Stimulated activated naive CD8-positive, alpha-beta T cell treated with anti-CD3 and anti-CD28 coated beads, Interleukin-15, amount 100 ng/mL, for 72 hours (primary cell): ENCODE measurements at regions not wholly inside any gene's neighbourhood (a gene's known extent, or its start where the extent isn't known, plus 50 kb on each side); places are given as distances from the start of the nearest gene placed in this dataset.

ENCODE experiments used
- ATAC-seq: fragments of 150-1000 bp; cut with Tn5 transposase; 2 replicates; pipeline ENCODE4 v1.10.0; 2021; ENCODE audit warnings: mild to moderate bottlenecking, moderate library complexity
- DNase-seq, 2 donors: peaks; one replicate each; pipeline ENCODE4 v3.0.0; 2021 to 2022
- H3K27ac Mint-ChIP-seq, 2 donors: one replicate each; pipeline ENCODE4 v1.8.0; 2022; ENCODE audit warnings: mild to moderate bottlenecking in 2 of 2, mixed read lengths in 2 of 2, moderate library complexity in 2 of 2
- H3K27me3 Mint-ChIP-seq: one replicate; pipeline ENCODE4 v1.8.0; 2022; ENCODE audit warnings: mixed read lengths
- H3K4me1 Mint-ChIP-seq: one replicate; pipeline ENCODE4 v1.8.0; 2022; ENCODE audit warnings: mild to moderate bottlenecking, mixed read lengths
- H3K4me3 Mint-ChIP-seq, 2 donors: one replicate each; pipeline ENCODE4 v1.8.0; 2022; ENCODE audit warnings: mild to moderate bottlenecking in 2 of 2, mixed read lengths in 2 of 2, moderate library complexity in 1 of 2
- H3K9me3 Mint-ChIP-seq, 2 donors: one replicate each; pipeline ENCODE4 v1.8.0; 2022; ENCODE audit warnings: mixed read lengths in 2 of 2

GRCh38 chr3:111324645-111325044, 217.4 kb upstream of the CD96 start:
- ATAC-seq (peak; percentile 80), DNase-seq (no peak)
- peak overlapping the region; percentile 41 to 43 for H3K27ac Mint-ChIP-seq
- peaks cover 43% of the 10 kb centered on the region for H3K4me1 Mint-ChIP-seq
- no peaks in the 10 kb centered on the region for H3K27me3 Mint-ChIP-seq
- peak overlapping the region; percentile 45 to 63 for H3K4me3 Mint-ChIP-seq
- no peaks in the 10 kb centered on the region for H3K9me3 Mint-ChIP-seq

- Mint-ChIP-seq H3K4me1 (peaks cover 43% of the 10 kb centered on the region), H3K27ac (no peak overlapping the region), H3K4me3 (peak overlapping the region in 1 of 2 donors; percentile 63), H3K27me3 (no peaks in the 10 kb centered on the region), H3K9me3 (no peaks in the 10 kb centered on the region)
- ATAC-seq, result no peak
- DNase-seq, result no peak
Measured at GRCh38 chr3:111325160-111325718, 216.8 kb upstream of the CD96 start.

DNA sequence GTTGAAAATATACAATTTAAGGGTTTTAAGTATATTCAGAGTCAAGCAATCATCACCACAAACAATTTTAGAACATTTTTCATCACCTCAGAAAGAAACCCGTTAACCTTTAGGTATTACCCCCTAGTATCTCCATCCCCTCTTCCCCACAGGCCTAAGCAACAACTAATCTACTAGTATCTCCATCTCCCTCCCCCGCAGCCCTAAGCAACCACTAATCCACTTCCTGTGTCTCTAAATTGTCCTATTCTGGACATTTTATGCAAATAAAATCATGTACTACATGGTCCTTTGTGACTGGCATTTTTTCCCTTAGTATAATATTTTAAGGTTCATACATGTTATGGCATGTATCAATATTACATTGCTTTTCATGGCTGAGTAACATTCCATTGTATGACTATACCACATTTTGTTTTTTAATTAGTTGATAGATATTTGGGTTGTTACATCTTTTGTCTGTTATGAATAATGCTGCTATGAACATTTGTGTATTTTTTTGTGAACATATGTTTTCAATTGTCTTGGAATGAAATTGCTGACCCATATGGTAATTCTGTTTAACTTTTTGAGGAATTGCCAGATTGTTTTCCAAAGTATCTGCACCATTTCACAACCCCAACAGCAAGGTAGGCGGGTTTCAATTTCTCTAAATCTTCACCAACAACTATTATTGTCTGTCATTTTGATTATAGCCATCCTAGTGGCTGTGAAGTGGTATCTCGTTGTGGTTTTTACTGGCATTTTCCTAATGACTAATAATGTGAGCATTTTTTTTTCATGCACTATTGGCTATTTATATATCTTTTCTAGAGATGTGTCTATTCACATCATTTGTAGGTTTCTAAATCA, 215.6 kb upstream of the CD96 start:
- Mint-ChIP-seq H3K4me3 (peak overlapping the region in 1 of 2 donors; percentile 17), H3K27me3 (no peaks in the 10 kb centered on the region), H3K9me3 (no peaks in the 10 kb centered on the region), H3K27ac (peak overlapping the region in 1 of 2 donors; percentile 59), H3K4me1 (peaks cover 43% of the 10 kb centered on the region)
- ATAC-seq (peak; percentile 81), DNase-seq (peak in 1 of 2 donors; percentile 35)

GRCh38 chr3:111331306-111331705, 210.7 kb upstream of the CD96 start:
- Mint-ChIP-seq H3K27ac (no peak overlapping the region), H3K27me3 (no peaks in the 10 kb centered on the region), H3K9me3 (no peaks in the 10 kb centered on the region), H3K4me1 (peaks cover 24% of the 10 kb centered on the region), H3K4me3 (no peak overlapping the region)
- no peak for ATAC-seq
- DNase-seq, result no peak

DNA sequence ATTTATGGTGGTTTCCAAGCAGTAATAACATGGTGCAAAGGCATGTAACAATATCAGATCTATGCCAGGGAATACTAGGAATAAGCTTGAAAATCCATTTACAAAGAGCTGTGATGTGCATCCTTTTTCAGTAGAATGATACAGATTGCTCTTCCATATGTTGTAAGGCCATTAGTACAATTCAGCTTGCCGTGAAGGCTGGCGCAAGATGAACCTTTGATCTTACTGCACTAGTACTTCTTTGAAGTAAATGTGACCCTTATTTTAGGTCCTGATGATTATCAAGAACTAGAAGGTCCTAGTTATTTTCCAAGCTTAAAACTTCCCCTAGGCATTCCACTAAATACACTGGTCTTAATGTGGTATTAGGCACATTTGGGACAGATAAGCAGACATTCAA, 210.1 kb upstream of the CD96 start:
- no peaks in the 10 kb centered on the region for H3K27me3 Mint-ChIP-seq
- H3K4me3 Mint-ChIP-seq, result no peak overlapping the region
- no peaks in the 10 kb centered on the region for H3K9me3 Mint-ChIP-seq
- H3K27ac Mint-ChIP-seq, result no peak overlapping the region
- H3K4me1 Mint-ChIP-seq, result peaks cover 25% of the 10 kb centered on the region
- DNase-seq, result no peak
- no peak for ATAC-seq

GRCh38 chr3:111332488-111333080, 209.4 kb upstream of the CD96 start:
- no peak overlapping the region for H3K4me3 Mint-ChIP-seq
- no peak overlapping the region for H3K27ac Mint-ChIP-seq
- DNase-seq (no peak), ATAC-seq (no peak)
- H3K4me1 Mint-ChIP-seq, result peaks cover 30% of the 10 kb centered on the region
- no peaks in the 10 kb centered on the region for H3K27me3 Mint-ChIP-seq
- H3K9me3 Mint-ChIP-seq, result no peaks in the 10 kb centered on the region

DNA sequence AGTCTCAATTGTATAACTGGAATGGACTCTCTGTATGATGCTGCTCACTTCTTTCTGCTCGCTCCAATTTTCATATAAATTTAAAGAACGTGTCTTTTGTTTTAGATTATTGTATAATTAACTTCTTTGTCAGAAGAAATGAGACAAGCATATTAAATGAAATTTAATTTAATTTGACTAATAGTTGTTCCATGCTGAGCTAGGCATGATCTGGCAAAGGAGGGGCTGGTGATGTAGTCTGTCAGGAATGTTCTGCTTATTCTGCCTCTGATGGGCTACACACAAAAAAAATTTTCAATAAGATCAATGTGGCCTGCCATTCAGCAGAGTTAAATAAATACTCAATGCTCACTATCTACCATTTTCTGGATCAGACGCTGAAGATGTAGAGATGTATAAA, 208.4 kb upstream of the CD96 start:
- DNase-seq (no peak), ATAC-seq (no peak)
- peaks cover 38% of the 10 kb centered on the region for H3K4me1 Mint-ChIP-seq
- H3K27me3 Mint-ChIP-seq, result no peaks in the 10 kb centered on the region
- no peak overlapping the region for H3K27ac Mint-ChIP-seq
- no peaks in the 10 kb centered on the region for H3K9me3 Mint-ChIP-seq
- H3K4me3 Mint-ChIP-seq, result no peak overlapping the region

DNA sequence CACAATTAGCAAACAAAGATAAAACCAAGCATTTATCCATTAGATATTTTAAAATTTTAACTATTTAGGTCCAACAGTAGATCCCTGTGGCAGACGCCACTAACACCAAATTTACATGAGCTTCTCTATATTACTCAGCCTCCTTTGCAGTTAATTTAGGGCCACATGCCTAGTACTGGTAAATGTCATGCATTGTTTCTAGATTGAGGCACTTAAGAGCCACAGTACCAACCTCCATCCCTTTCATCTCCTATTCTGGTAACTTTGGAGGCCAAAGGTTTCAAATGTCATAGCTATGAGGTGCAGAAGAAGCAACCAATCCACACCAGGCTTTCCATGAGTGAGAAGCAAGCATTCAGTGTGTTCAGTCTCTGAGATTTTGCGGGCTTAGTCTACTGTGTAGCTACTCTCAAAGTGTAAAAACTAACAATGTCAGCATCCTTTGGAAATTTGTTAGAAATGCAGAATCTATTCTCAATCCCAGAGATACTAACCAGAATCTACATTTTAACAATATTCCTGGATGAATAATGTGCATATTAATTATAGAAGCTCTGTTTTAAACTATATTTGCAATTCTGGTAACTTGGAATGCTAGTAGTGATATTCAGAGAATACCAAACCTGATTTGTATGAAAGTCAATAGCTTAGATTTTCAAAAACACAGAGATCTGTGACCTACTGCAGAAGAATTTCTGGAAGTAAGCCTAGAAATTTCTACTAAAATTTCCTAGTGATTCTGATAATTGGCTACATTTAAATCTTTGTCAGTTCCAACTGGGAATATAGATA, 206.3 kb upstream of the CD96 start:
- peak; percentile 90 for ATAC-seq
- H3K9me3 Mint-ChIP-seq, result peaks cover 7 to 8% of the 10 kb centered on the region in 2 donors
- H3K4me3 Mint-ChIP-seq, result no peak overlapping the region
- no peak for DNase-seq
- peaks cover 38% of the 10 kb centered on the region for H3K4me1 Mint-ChIP-seq
- H3K27me3 Mint-ChIP-seq, result no peaks in the 10 kb centered on the region
- no peak overlapping the region for H3K27ac Mint-ChIP-seq

DNA sequence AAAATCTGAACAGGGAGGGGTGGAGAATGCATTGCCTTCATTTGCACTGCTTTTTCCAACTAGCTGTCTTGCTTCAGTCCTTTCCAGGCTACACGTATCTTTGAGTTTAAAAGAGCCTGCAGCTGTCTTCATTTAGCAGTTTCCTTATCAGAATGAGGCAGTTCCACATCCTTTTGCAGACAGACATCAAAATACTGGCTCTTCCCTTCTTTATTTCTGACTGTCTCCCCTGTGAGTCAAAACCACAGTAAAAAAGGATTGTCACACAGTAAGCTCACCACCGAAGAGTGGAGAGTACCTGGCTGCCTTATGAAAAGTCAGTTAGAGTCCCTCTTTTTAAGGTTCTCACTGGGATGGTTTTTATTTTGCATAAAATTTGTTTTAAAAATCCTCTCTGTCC, 205.5 kb upstream of the CD96 start:
- Mint-ChIP-seq H3K9me3 (peaks cover 11 to 15% of the 10 kb centered on the region in 2 donors), H3K27ac (no peak overlapping the region), H3K27me3 (no peaks in the 10 kb centered on the region), H3K4me1 (peaks cover 38% of the 10 kb centered on the region), H3K4me3 (peak overlapping the region; percentile 13 to 18)
- ATAC-seq (peak; percentile 80), DNase-seq (peak in 1 of 2 donors; percentile 17)

- Mint-ChIP-seq H3K4me1 (peaks cover 30% of the 10 kb centered on the region), H3K27me3 (no peaks in the 10 kb centered on the region), H3K9me3 (peaks cover 21 to 23% of the 10 kb centered on the region in 2 donors), H3K4me3 (no peak overlapping the region), H3K27ac (no peak overlapping the region)
- ATAC-seq (no peak), DNase-seq (peak in 1 of 2 donors; percentile 17)
Measured at GRCh38 chr3:111338059-111338698, 203.8 kb upstream of the CD96 start.

DNA sequence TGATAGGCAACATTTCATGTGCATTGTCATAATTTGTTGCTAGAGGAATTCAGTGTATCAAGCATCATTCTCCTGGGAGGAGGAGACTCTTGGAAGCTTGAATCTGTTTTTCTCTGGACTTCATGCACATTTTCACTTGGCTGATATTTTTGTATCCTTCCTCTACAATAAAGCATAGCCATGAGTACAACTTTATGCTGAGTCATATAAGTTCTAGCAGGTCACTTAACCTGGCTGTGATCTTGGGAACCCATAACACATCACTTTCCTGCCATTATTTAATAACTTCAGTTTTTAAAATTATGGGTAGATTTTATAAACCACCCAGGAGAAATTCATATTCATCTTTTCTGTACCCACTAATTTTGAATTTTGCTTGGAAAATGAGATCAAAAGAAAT, 203.0 kb upstream of the CD96 start:
- no peaks in the 10 kb centered on the region for H3K27me3 Mint-ChIP-seq

DNA sequence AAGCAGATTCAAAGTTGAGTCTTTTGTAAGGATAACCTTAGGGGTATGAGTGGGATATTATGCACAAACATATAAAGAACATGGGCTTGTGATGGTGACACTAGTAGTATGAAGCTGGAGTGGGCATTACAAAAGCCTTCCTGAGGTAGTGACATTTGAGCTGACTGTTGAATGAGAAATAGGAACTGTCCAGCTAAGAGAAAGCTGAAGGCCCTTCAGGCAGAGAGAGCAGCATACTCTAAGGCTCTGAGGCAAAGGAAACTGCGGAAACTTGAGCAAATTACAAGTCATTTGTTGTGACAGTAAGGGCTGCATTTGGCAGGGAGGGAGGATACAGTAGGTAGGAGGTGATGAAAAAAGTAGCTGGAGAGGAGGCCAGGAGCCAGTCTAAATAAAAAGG, 190.7 kb upstream of the CD96 start:
- DNase-seq (no peak), ATAC-seq (no peak)
- H3K4me3 Mint-ChIP-seq, result no peak overlapping the region
- H3K4me1 Mint-ChIP-seq, result no peaks in the 10 kb centered on the region
- no peaks in the 10 kb centered on the region for H3K27me3 Mint-ChIP-seq
- H3K27ac Mint-ChIP-seq, result no peak overlapping the region
- peaks cover 21 to 22% of the 10 kb centered on the region in 2 donors for H3K9me3 Mint-ChIP-seq

More for the DNA sequence above, 203.0 kb upstream of the CD96 start:
- Mint-ChIP-seq H3K4me1 (peaks cover 25% of the 10 kb centered on the region), H3K9me3 (peaks cover 21 to 23% of the 10 kb centered on the region in 2 donors), H3K4me3 (no peak overlapping the region), H3K27ac (no peak overlapping the region)
- ATAC-seq (no peak), DNase-seq (no peak)

DNA sequence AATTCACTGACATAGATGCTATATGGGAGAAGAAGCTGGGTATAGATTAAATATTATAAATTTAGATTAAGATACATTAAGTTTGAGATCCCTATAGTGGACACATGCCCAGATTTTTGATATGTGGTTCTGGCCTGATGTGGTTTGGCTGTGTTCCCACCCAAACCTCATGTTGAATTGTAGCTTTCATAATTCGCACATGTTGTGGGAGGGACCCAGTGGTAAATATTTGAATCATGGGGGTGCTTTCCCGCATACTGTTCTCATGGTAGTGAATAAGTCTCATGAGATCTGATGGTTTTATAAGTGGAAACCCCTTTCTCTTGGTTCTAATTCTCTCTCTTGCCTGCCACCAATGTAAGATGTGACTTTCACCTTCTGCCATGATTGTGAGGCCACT, 189.4 kb upstream of the CD96 start:
- Mint-ChIP-seq H3K4me3 (no peak overlapping the region), H3K27ac (no peak overlapping the region)
- ATAC-seq, result no peak

DNA sequence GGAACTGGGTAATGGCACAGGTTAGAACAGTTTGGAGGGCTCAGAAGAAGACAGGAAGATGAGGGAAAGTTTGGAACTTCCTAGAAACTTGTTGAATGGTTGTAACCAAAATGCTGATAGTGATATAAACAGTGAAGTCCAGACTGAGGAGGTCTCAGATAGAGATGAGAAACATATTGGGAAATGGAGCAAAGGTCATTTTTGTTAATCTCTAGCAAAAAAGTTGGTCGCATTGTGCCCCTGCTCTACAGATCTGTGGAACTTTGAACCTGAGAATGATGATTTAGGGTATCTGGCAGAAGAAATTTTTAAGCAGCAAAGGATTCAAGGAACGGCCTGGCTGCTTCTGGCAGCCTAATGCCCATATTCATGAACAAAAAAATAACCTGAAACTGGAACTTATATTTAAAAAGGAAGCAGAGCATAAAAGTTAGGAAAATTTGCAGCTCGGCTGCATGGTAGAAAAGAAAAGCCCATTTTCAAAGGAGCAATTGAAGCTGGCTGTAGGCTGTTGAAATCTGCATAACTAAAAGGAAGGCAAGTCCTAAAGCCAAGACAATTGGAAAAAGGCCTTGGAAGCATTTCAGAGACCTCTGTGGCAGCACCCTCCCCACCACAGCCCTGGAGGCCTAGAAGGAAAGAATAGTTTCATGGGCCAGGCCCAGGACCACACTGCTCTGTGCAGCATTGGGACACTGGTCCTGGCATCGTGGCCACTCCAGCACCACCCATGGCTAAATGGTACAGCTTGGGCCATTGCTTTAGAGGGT, 182.6 kb upstream of the CD96 start:
- ATAC-seq (no peak), DNase-seq (no peak)
- Mint-ChIP-seq H3K4me1 (no peaks in the 10 kb centered on the region), H3K9me3 (peaks cover 19 to 20% of the 10 kb centered on the region in 2 donors), H3K27me3 (no peaks in the 10 kb centered on the region), H3K4me3 (no peak overlapping the region), H3K27ac (no peak overlapping the region)

More for the DNA sequence above, 189.4 kb upstream of the CD96 start:
- no peak for DNase-seq
- peaks cover 25 to 27% of the 10 kb centered on the region in 2 donors for H3K9me3 Mint-ChIP-seq
- no peaks in the 10 kb centered on the region for H3K4me1 Mint-ChIP-seq
- H3K27me3 Mint-ChIP-seq, result no peaks in the 10 kb centered on the region
